ENCODE measurements at regions not wholly inside any gene's neighbourhood (a gene's known extent, or its start where the extent isn't known, plus 50 kb on each side); places are given as distances from the start of the nearest gene placed in this dataset.

DNA sequence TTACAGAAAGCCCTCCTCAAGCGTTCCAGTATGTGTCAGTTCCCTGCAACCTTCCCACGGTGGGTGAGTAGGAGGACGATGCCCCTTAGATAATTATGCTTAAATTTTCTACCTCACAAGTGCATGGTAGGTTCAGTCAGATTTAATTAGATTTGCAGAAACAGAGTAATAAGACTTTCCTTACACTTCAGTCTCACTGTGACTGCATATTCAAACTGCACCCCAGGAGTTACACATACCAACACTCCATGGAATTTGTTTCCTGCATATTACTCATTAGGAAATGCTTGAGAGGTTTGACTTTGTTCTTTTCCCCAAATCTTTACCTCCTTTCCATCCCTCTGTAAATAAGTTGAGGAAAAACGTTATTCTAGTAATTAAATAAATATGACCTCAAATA is 108.8 kb downstream of the ARRDC4 start:
- H3K36me3 ChIP-seq (ENCODE audit: control insufficient read depth, low read length) = no peaks in the 10 kb centered on the region
- no peak overlapping the region for H3K4me2 ChIP-seq (ENCODE audit: low read length)
- no peaks in the 10 kb centered on the region for H3K79me2 ChIP-seq (ENCODE audit: control insufficient read depth, low read length)
- TF ChIP-seq CTCF (IDR thresholded peaks at IDR 0.05; ENCODE audit: low read depth, low read length, poor library complexity, severe bottlenecking) (no peak), EZH2phosphoT487 (IDR thresholded peaks at IDR 0.05; ENCODE audit: borderline replicate concordance, low read length) (no peak)
- no peaks in the 10 kb centered on the region for H4K20me1 ChIP-seq (ENCODE audit: control insufficient read depth, insufficient read depth, low read depth, low read length)
- H3K4me3 ChIP-seq (ENCODE audit: low read length) = no peak overlapping the region
- no peaks in the 10 kb centered on the region for H3K4me1 ChIP-seq (ENCODE audit: control insufficient read depth, low read length)
- H3K9me3 ChIP-seq (ENCODE audit: control insufficient read depth, insufficient read depth, low read length) = no peaks in the 10 kb centered on the region
- no peaks in the 10 kb centered on the region for H3K9me2 ChIP-seq (replicated peaks; ENCODE audit: control insufficient read depth, low read length)
- H3K27me3 ChIP-seq (ENCODE audit: control insufficient read depth, low read length) = no peaks in the 10 kb centered on the region; the same call in 1 of the 2 replicates
- no peak overlapping the region for H3K27ac ChIP-seq (ENCODE audit: low read depth, low read length)
- no peaks in the 10 kb centered on the region for H3F3A ChIP-seq (ENCODE audit: control insufficient read depth, insufficient read depth)

DNA sequence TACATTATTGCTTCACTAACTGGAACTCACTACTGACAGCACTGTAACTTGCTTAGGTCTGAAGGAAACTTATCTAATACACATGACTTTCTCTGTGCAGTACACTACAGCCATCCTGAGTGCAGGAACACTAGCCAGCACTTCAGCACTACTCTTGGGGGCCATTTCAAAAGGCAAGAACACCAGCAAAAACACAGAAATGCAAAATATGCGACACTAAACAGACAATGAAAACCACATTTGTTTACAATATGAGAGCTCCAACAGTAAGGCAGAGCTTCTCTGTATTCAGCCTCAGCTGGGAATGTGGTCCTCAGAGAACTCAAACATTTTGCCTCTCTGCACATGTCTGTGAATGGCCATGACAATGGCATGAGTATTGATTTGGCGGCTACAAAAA is 109.6 kb downstream of the ARRDC4 start:
- H3K4me1 ChIP-seq (ENCODE audit: control insufficient read depth, low read length) = no peaks in the 10 kb centered on the region

GRCh38 chr15:98071786-98072185 is 111.3 kb downstream of the ARRDC4 start:
- no peaks in the 10 kb centered on the region; the same call in 1 of the 2 replicates for H3K27me3 ChIP-seq (ENCODE audit: control insufficient read depth, low read length)
- no peaks in the 10 kb centered on the region for H3F3A ChIP-seq (ENCODE audit: control insufficient read depth, insufficient read depth)
- H3K27ac ChIP-seq (ENCODE audit: low read depth, low read length) = no peak overlapping the region
- no peaks in the 10 kb centered on the region for H3K9me3 ChIP-seq (ENCODE audit: control insufficient read depth, insufficient read depth, low read length)
- no peaks in the 10 kb centered on the region for H3K9me2 ChIP-seq (replicated peaks; ENCODE audit: control insufficient read depth, low read length)
- no peak overlapping the region for H3K4me3 ChIP-seq (ENCODE audit: low read length)
- no peaks in the 10 kb centered on the region for H3K36me3 ChIP-seq (ENCODE audit: control insufficient read depth, low read length)
- no peaks in the 10 kb centered on the region for H3K79me2 ChIP-seq (ENCODE audit: control insufficient read depth, low read length)
- no peaks in the 10 kb centered on the region for H4K20me1 ChIP-seq (ENCODE audit: control insufficient read depth, insufficient read depth, low read depth, low read length)
- H3K4me1 ChIP-seq (ENCODE audit: control insufficient read depth, low read length) = no peaks in the 10 kb centered on the region
- TF ChIP-seq CTCF (IDR thresholded peaks at IDR 0.05; ENCODE audit: low read depth, low read length, poor library complexity, severe bottlenecking) = no peak
- no peak for TF ChIP-seq EZH2phosphoT487 (IDR thresholded peaks at IDR 0.05; ENCODE audit: borderline replicate concordance, low read length)
- no peak overlapping the region for H3K4me2 ChIP-seq (ENCODE audit: low read length)

More for the DNA sequence above, 109.6 kb downstream of the ARRDC4 start:
- Histone ChIP-seq H3K4me2 (ENCODE audit: low read length) (no peak overlapping the region), H3K27me3 (ENCODE audit: control insufficient read depth, low read length) (no peaks in the 10 kb centered on the region; the same call in 1 of the 2 replicates), H3K79me2 (ENCODE audit: control insufficient read depth, low read length) (no peaks in the 10 kb centered on the region), H3K4me3 (ENCODE audit: low read length) (no peak overlapping the region), H4K20me1 (ENCODE audit: control insufficient read depth, insufficient read depth, low read depth, low read length) (no peaks in the 10 kb centered on the region), H3F3A (ENCODE audit: control insufficient read depth, insufficient read depth) (no peaks in the 10 kb centered on the region), H3K9me3 (ENCODE audit: control insufficient read depth, insufficient read depth, low read length) (no peaks in the 10 kb centered on the region), H3K9me2 (replicated peaks; ENCODE audit: control insufficient read depth, low read length) (no peaks in the 10 kb centered on the region), H3K27ac (ENCODE audit: low read depth, low read length) (no peak overlapping the region), H3K36me3 (ENCODE audit: control insufficient read depth, low read length) (no peaks in the 10 kb centered on the region)
- TF ChIP-seq CTCF (IDR thresholded peaks at IDR 0.05; ENCODE audit: low read depth, low read length, poor library complexity, severe bottlenecking) (no peak), EZH2phosphoT487 (IDR thresholded peaks at IDR 0.05; ENCODE audit: borderline replicate concordance, low read length) (no peak)

All from DOHH2 (cell line).